Muscle layer of duodenum (tissue), 2 donors: ENCODE measurements at regions not wholly inside any gene's neighbourhood (a gene's known extent, or its start where the extent isn't known, plus 50 kb on each side); places are given as distances from the start of the nearest gene placed in this dataset.

Source experiments
- H3K27ac ChIP-seq: one replicate; pipeline ENCODE4 v1.7.0; 2013; ENCODE audit warnings: mild to moderate bottlenecking, low read length
- H3K27me3 ChIP-seq: one replicate; pipeline ENCODE4 v1.7.0; 2013; ENCODE audit warnings: low read depth, mild to moderate bottlenecking, control low read depth, low read length
- H3K36me3 ChIP-seq, 2 donors: one replicate each; pipeline ENCODE4 v1.7.0; 2013; ENCODE audit warnings: low read length in 2 of 2, control low read depth in 1 of 2, mild to moderate bottlenecking in 1 of 2; ENCODE audit not compliant: insufficient read depth in 2 of 2, control insufficient read depth in 1 of 2
- H3K4me1 ChIP-seq, 2 donors: one replicate each; pipeline ENCODE4 v1.7.0; 2013; ENCODE audit warnings: low read length in 2 of 2, mild to moderate bottlenecking in 2 of 2, control low read depth in 1 of 2, moderate library complexity in 1 of 2; ENCODE audit not compliant: insufficient read depth in 2 of 2, control insufficient read depth in 1 of 2
- H3K4me3 ChIP-seq, 2 donors: one replicate each; pipeline ENCODE4 v1.7.0; 2013; ENCODE audit warnings: low read length in 2 of 2, low read depth in 1 of 2, mild to moderate bottlenecking in 1 of 2
- H3K9me3 ChIP-seq, 2 donors: one replicate each; pipeline ENCODE4 v1.7.0; 2013; ENCODE audit warnings: low read length in 2 of 2, control low read depth in 1 of 2, mild to moderate bottlenecking in 1 of 2; ENCODE audit not compliant: control insufficient read depth in 1 of 2
- donor health status: healthy.

DNA sequence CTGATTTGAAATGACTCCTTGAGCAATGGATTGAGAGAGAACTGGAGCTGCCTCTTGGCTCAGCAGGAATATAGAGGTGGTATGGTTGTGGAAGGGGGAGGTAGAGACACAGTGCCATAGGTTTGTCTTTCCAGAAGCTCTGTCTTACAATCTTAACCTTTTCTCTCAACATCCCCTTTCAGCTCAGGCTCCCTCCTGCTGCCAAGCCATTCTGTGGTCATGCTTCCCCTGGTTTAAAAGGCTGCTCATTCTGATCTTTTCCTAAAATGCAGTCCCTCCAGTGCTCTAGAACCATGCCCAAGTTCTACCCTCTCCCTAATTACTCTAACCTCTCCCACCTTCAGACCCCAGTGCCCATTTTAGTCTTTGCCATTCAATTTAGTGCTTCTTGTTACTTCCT, 517.9 kb upstream of the MARCKS start:
- Histone ChIP-seq H3K36me3 (no peaks in the 10 kb centered on the region), H3K4me1 (no peaks in the 10 kb centered on the region), H3K27ac (no peak overlapping the region), H3K9me3 (no peaks in the 10 kb centered on the region), H3K4me3 (no peak overlapping the region), H3K27me3 (no peaks in the 10 kb centered on the region)

DNA sequence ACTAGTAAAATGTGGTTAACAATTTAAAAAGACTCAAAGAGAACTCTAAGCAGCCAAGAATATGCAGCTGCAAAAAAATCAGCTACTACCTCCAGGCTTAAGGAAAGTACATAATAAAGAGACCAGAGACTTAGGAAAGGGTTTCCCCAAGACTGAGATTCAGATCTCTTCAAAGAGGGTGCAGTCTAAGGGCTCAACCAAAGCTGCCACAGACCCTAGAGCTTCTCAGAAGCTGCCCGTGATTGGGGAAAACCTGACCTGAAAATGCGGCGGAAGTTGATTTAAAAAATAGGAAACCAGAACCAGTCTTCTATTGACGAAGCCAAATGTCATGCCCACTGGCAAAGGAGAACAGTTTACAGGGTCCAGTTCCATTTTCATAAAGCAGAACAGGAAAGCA, 516.8 kb upstream of the MARCKS start:
- no peaks in the 10 kb centered on the region for H3K9me3 ChIP-seq
- H3K27ac ChIP-seq = no peak overlapping the region
- no peaks in the 10 kb centered on the region for H3K4me1 ChIP-seq
- H3K4me3 ChIP-seq = no peak overlapping the region
- H3K27me3 ChIP-seq = no peaks in the 10 kb centered on the region
- no peaks in the 10 kb centered on the region for H3K36me3 ChIP-seq

DNA sequence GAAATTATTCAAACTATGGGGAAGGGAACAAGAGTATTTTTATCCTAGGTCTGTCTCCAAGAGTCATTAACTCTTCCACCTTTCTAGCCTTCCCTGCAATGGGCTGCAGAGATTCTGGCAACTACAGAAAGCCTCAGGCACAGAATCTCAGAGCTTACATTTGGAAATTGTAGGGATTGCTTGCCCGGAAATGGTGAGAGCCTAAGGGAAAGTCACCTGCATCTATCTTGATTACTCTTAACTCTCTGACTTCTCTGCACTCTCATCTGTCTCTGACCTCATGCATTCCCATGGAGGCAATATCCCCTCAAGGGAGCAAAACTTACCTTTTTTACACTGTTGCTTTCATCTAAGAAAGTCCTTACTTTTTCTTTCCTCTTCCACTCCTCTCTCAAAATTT, 513.2 kb upstream of the MARCKS start:
- no peaks in the 10 kb centered on the region for H3K4me1 ChIP-seq
- H3K4me3 ChIP-seq = no peak overlapping the region
- no peaks in the 10 kb centered on the region for H3K9me3 ChIP-seq
- H3K27me3 ChIP-seq = no peaks in the 10 kb centered on the region
- H3K27ac ChIP-seq = no peak overlapping the region
- no peaks in the 10 kb centered on the region for H3K36me3 ChIP-seq

- Histone ChIP-seq H3K9me3 (no peaks in the 10 kb centered on the region), H3K4me1 (no peaks in the 10 kb centered on the region), H3K27me3 (no peaks in the 10 kb centered on the region), H3K4me3 (no peak overlapping the region), H3K36me3 (no peaks in the 10 kb centered on the region), H3K27ac (no peak overlapping the region)
Observed at GRCh38 chr6:113344969-113345368, 512.2 kb upstream of the MARCKS start.

GRCh38 chr6:113347436-113347835, 509.7 kb upstream of the MARCKS start:
- no peaks in the 10 kb centered on the region for H3K27me3 ChIP-seq
- H3K4me3 ChIP-seq = no peak overlapping the region
- peaks cover 0 to 3% of the 10 kb centered on the region in 2 donors for H3K4me1 ChIP-seq
- no peak overlapping the region for H3K27ac ChIP-seq
- H3K36me3 ChIP-seq = no peaks in the 10 kb centered on the region
- H3K9me3 ChIP-seq = no peaks in the 10 kb centered on the region

DNA sequence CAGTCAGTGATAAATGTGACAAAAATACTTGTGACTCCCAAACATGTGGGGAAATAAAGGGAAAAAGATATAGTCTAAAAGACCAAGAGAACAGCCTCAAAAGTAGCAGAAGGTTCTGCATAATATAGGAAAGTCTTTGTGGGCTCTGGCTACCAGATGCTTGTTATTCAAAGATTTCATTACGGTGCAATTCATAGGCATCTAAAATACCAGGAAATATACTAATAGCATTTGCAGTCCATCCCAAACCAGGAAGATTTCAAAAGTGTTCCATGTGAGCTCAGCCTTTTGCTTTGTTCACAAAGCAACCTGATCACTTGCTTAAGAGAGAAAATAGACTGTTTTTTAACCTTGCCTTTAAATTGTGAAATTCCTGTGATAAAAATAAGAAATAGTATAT, 506.7 kb upstream of the MARCKS start:
- Histone ChIP-seq H3K36me3 (no peaks in the 10 kb centered on the region), H3K9me3 (no peaks in the 10 kb centered on the region), H3K27me3 (no peaks in the 10 kb centered on the region), H3K4me3 (no peak overlapping the region), H3K4me1 (peaks cover 0 to 4% of the 10 kb centered on the region in 2 donors), H3K27ac (no peak overlapping the region)

- Histone ChIP-seq H3K27me3 (no peaks in the 10 kb centered on the region), H3K9me3 (no peaks in the 10 kb centered on the region), H3K36me3 (no peaks in the 10 kb centered on the region), H3K4me1 (peaks cover 0 to 4% of the 10 kb centered on the region in 2 donors), H3K4me3 (no peak overlapping the region), H3K27ac (no peak overlapping the region)
Observed at GRCh38 chr6:113351173-113351834, 505.8 kb upstream of the MARCKS start.

DNA sequence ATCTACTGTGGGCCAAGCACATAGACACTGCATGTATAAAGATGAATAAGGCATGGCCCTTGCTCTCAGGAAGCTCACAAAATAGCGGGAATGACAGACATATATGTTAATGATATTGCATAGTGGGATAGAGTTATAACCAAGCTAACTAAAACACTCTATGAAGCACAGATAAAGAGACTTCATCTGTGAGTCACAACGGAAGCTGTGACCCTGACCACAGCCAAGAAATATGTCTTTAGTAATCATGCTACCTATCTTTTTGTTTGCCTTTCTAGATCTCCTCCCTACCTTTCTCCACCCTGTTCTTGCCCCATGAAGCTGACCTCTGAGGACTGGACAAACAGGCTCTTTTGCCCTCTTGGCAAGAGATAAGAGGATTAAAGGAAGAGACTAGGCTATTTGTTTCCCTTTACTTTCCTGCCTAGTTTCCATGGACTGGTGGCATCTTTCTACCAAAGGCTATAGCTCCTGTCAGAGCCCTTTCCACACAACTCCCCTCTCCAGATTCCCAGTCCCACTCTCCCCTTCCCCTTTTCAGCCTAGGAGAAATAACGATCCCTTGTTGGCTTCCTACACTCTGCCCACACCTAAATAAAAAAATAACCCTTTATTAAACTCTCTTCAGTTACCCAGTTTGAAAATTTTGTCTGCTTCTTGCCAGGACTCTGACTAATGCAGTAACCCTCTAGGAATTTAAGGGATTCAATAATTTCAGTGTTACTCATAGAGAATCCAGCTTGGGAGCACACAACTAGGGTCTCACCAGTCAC, 504.9 kb upstream of the MARCKS start:
- no peaks in the 10 kb centered on the region for H3K9me3 ChIP-seq
- peaks cover 0 to 4% of the 10 kb centered on the region in 2 donors for H3K4me1 ChIP-seq
- H3K27ac ChIP-seq = no peak overlapping the region
- H3K27me3 ChIP-seq = no peaks in the 10 kb centered on the region
- no peaks in the 10 kb centered on the region for H3K36me3 ChIP-seq
- no peak overlapping the region for H3K4me3 ChIP-seq

GRCh38 chr6:113352831-113353230, 504.3 kb upstream of the MARCKS start:
- Histone ChIP-seq H3K4me1 (peaks cover 0 to 4% of the 10 kb centered on the region in 2 donors), H3K27me3 (no peaks in the 10 kb centered on the region), H3K27ac (no peak overlapping the region), H3K9me3 (no peaks in the 10 kb centered on the region), H3K36me3 (no peaks in the 10 kb centered on the region), H3K4me3 (no peak overlapping the region)

- Histone ChIP-seq H3K27me3 (no peaks in the 10 kb centered on the region), H3K4me3 (no peak overlapping the region)
Observed at GRCh38 chr6:113353392-113353791, 503.8 kb upstream of the MARCKS start.

DNA sequence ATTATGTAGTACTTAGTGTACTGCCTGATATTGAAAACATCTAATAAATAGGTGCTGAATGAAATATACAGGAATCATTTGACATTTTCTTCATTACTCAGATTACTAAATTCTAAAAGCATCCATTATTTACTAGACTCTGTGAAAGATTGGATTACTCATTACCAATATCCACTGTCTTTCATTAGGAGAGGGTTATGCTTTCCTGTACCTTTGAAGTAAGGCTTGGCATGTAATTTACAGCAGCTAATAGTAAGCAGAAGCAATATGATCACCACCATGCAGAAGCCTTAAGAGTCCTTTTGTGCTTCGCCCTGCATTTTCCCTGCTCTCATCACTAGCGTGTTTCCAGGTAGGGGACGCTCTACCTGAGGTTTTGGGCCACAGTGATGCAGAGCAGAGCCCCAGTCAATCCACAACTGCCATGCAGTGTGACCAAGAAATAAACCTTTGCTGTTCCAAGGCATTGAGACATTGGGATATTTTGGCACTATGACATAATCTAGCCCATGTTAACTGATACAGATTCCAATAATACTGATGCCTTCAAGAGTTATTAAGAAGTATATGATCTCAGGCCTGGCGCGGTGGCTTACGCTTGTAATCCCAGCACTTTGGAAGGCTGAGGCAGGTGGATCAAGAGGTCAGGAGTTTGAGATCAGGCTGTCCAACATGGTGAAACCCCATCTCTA, 502.8 kb upstream of the MARCKS start:
- peaks cover under 1 to 4% of the 10 kb centered on the region in 2 donors for H3K4me1 ChIP-seq
- H3K36me3 ChIP-seq = no peaks in the 10 kb centered on the region
- no peak overlapping the region for H3K27ac ChIP-seq
- no peaks in the 10 kb centered on the region for H3K27me3 ChIP-seq
- H3K9me3 ChIP-seq = no peaks in the 10 kb centered on the region
- H3K4me3 ChIP-seq = no peak overlapping the region

More at GRCh38 chr6:113353392-113353791, 503.8 kb upstream of the MARCKS start:
- no peaks in the 10 kb centered on the region for H3K36me3 ChIP-seq
- H3K27ac ChIP-seq = no peak overlapping the region
- peaks cover 0 to 4% of the 10 kb centered on the region in 2 donors for H3K4me1 ChIP-seq
- H3K9me3 ChIP-seq = no peaks in the 10 kb centered on the region
